PC-9 (cell line): ENCODE measurements at regions not wholly inside any gene's neighbourhood (a gene's known extent, or its start where the extent isn't known, plus 50 kb on each side); places are given as distances from the start of the nearest gene placed in this dataset.

Experiments used
- BruUV-seq: library from RNA; stranded (reverse); fragments of 400-500 nt; replicated peaks from 2 replicates; lab custom pipeline; 2021; lab: Mats Ljungman, UMichigan
- CTCF ChIA-PET: fragments of 300-600 bp; sonication (Branson Sonifier 250); formaldehyde crosslinking; loops from one replicate; lab custom pipeline; 2022; ENCODE audit warnings: antibody characterized with exemption; lab: Charles Lee
- POLR2A ChIA-PET: fragments of 300-600 bp; sonication (Branson Sonifier 250); formaldehyde crosslinking; loops from one replicate; lab custom pipeline; 2022; ENCODE audit warnings: antibody characterized with exemption; ENCODE audit not compliant: unreplicated experiment; lab: Charles Lee
- DNase-seq, 2 experiments: peaks; one replicate each; pipeline versions ENCODE4 v3.0.0 to v3.0.0-alpha.2; 2015 to 2022; ENCODE audit warnings: mixed read lengths in 1 of 2
- H2AFZ ChIP-seq: fragments of 200-600 bp; sonication (generic); 2 replicates; pipeline ENCODE4 v1.8.1; 2017; ENCODE audit warnings: antibody characterized with exemption
- H3F3A ChIP-seq: fragments of 200-600 bp; sonication (generic); 2 replicates; pipeline ENCODE4 v1.8.1; 2017; ENCODE audit warnings: antibody characterized with exemption, mild to moderate bottlenecking, low read depth; ENCODE audit not compliant: insufficient read depth
- H3K27ac ChIP-seq: fragments of 200-600 bp; sonication (generic); 2 replicates; pipeline ENCODE4 v1.6.1; 2016; ENCODE audit warnings: mixed run types
- H3K27me3 ChIP-seq: fragments of 200-600 bp; sonication (generic); 2 replicates; pipeline ENCODE4 v1.6.1; 2016; ENCODE audit warnings: low read depth, mixed run types; ENCODE audit not compliant: insufficient read depth
- H3K36me3 ChIP-seq: fragments of 200-600 bp; sonication (generic); 2 replicates; pipeline ENCODE4 v1.6.1; 2016; ENCODE audit warnings: low read depth, mixed run types
- H3K4me1 ChIP-seq: fragments of 200-600 bp; sonication (generic); replicated peaks from 2 replicates; pipeline ENCODE4 v1.6.1; 2016; ENCODE audit warnings: mixed run types; ENCODE audit not compliant: insufficient read depth
- H3K4me2 ChIP-seq: fragments of 200-600 bp; sonication (generic); 2 replicates; pipeline ENCODE4 v1.6.1; 2017; ENCODE audit warnings: mixed run types
- H3K4me3 ChIP-seq: fragments of 200-600 bp; sonication (generic); 2 replicates; pipeline ENCODE4 v1.6.1; 2016; ENCODE audit warnings: mixed run types
- H3K79me2 ChIP-seq: fragments of 200-600 bp; sonication (generic); 2 replicates; pipeline ENCODE4 v1.6.1; 2017; ENCODE audit warnings: low read depth, mixed run types
- H3K9me2 ChIP-seq: fragments of 200-600 bp; sonication (generic); 2 replicates; pipeline ENCODE4 v1.8.1; 2017; ENCODE audit warnings: mild to moderate bottlenecking; ENCODE audit not compliant: insufficient read depth
- H3K9me3 ChIP-seq: fragments of 200-600 bp; sonication (generic); 2 replicates; pipeline ENCODE4 v1.8.1; 2016; ENCODE audit warnings: low read depth; ENCODE audit not compliant: insufficient read depth
- H4K20me1 ChIP-seq: fragments of 200-600 bp; sonication (generic); 2 replicates; pipeline ENCODE4 v1.8.1; 2017; ENCODE audit not compliant: insufficient read depth
- CTCF ChIP-seq: fragments of 200-600 bp; sonication (generic); conservative IDR thresholded peaks from 2 replicates; pipeline ENCODE4 v1.6.1; 2017; ENCODE audit warnings: mixed run types, antibody characterized with exemption, mild to moderate bottlenecking, moderate library complexity
- EZH2 ChIP-seq: fragments of 200-600 bp; sonication (generic); IDR thresholded peaks from 2 replicates; pipeline ENCODE4 v1.8.0; 2017; ENCODE audit warnings: antibody characterized with exemption, low read depth
- intact Hi-C: fragments of 100-400 bp; cut with micrococcal nuclease; formaldehyde crosslinking; loops from one replicate; pipeline ENCODE4 v1.10.0; 2022; ENCODE audit not compliant: unreplicated experiment

- ChIA-PET POLR2A (no interaction called here), CTCF (no interaction called here)
- no peaks in the 10 kb centered on the region for H3K36me3 ChIP-seq
- no peaks in the 10 kb centered on the region for H3K79me2 ChIP-seq
- no peaks in the 10 kb centered on the region for H3F3A ChIP-seq
- H3K27ac ChIP-seq, result no peak overlapping the region
- no peaks in the 10 kb centered on the region for H3K27me3 ChIP-seq
- no peaks in the 10 kb centered on the region for H3K9me2 ChIP-seq
- TF ChIP-seq EZH2 (no peak), CTCF (no peak)
- H2AFZ ChIP-seq, result no peak overlapping the region
- no peaks in the 10 kb centered on the region for H4K20me1 ChIP-seq
- H3K4me2 ChIP-seq, result no peak overlapping the region
- no peaks in the 10 kb centered on the region for H3K4me1 ChIP-seq
- no peaks in the 10 kb centered on the region for H3K9me3 ChIP-seq
- BruUV-seq, result no TSS peak
- no peak for DNase-seq
- no peak overlapping the region for H3K4me3 ChIP-seq
- intact Hi-C loops, result no loop called here
Observed at GRCh38 chr9:119917175-119917574, 547.9 kb upstream of the BRINP1 start.

DNA sequence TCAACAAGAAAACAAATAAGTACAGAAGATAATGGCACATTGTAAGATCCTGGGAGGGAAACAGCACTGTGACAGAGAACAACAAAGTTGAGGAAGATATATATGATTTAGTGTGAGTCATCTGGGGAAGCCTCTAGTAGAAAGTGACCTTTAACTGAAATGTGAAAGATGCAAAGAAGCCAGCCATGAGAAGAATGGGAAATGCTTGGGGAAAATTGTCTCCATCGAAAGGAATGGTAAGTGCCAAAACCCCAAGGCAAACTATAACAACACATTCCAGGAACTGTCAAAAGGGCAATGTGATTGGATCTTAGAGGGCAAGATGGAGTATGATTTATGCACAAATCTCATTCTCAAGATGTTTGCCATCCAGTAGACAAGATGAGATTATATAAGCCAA lies 537.8 kb upstream of the BRINP1 start:
- ChIA-PET POLR2A (no interaction called here), CTCF (no interaction called here)
- Histone ChIP-seq H3K4me3 (no peak overlapping the region), H3K9me3 (no peaks in the 10 kb centered on the region), H3K4me1 (no peaks in the 10 kb centered on the region), H3K4me2 (no peak overlapping the region), H3K9me2 (no peaks in the 10 kb centered on the region), H3K27ac (no peak overlapping the region), H3K27me3 (no peaks in the 10 kb centered on the region), H3F3A (no peaks in the 10 kb centered on the region), H2AFZ (no peak overlapping the region), H4K20me1 (no peaks in the 10 kb centered on the region), H3K79me2 (no peaks in the 10 kb centered on the region), H3K36me3 (no peaks in the 10 kb centered on the region)
- intact Hi-C loops, result no loop called here
- BruUV-seq, result no TSS peak
- no peak for DNase-seq
- TF ChIP-seq CTCF (no peak), EZH2 (no peak)

GRCh38 chr9:119905724-119906123 lies 536.5 kb upstream of the BRINP1 start:
- no peaks in the 10 kb centered on the region for H3K36me3 ChIP-seq
- H3K27me3 ChIP-seq, result no peaks in the 10 kb centered on the region
- no peak overlapping the region for H3K27ac ChIP-seq
- POLR2A ChIA-PET, result no interaction called here
- intact Hi-C loops, result no loop called here
- H3K4me3 ChIP-seq, result no peak overlapping the region
- TF ChIP-seq CTCF (no peak), EZH2 (no peak)
- DNase-seq, result no peak
- no peaks in the 10 kb centered on the region for H3K9me2 ChIP-seq
- H4K20me1 ChIP-seq, result no peaks in the 10 kb centered on the region
- no peaks in the 10 kb centered on the region for H3F3A ChIP-seq
- no peaks in the 10 kb centered on the region for H3K79me2 ChIP-seq
- no peaks in the 10 kb centered on the region for H3K4me1 ChIP-seq
- CTCF ChIA-PET, result no interaction called here
- no TSS peak for BruUV-seq
- H3K4me2 ChIP-seq, result no peak overlapping the region
- no peaks in the 10 kb centered on the region for H3K9me3 ChIP-seq
- no peak overlapping the region for H2AFZ ChIP-seq
